ENCODE measurements at regions not wholly inside any gene's neighbourhood (a gene's known extent, or its start where the extent isn't known, plus 50 kb on each side); places are given as distances from the start of the nearest gene placed in this dataset.

DNA sequence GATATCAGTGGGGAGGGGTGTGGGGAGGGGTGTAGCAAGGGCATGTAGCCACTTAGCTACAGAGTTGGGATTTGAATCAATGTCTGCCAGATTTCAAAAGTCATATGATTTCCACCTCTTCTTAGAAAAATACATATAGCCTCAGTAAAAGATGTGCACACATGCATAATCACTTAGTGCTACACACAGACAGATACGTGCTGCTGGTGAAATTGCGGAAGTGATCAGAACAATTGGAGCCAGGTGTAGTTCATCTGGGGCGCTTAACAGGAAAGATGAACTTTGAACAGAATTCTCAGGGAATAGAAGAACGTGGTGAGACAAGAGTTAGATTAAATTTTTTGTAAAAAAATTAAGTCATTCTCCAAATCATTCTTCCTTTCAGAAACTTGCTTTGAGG, 333.1 kb downstream of the KCNRG start:
- no peaks in the 10 kb centered on the region for H3K27me3 ChIP-seq
- no peak overlapping the region for H3K4me3 ChIP-seq
- WGBS, 2 donors (ENCODE audit: low coverage in 1 of 2) = 49 to 69% methylated on average over 4 of the region's 4 CpGs
- TF ChIP-seq EP300 (IDR thresholded peaks at IDR 0.05; ENCODE audit: low read depth) (no peak), POLR2A (IDR thresholded peaks at IDR 0.05) (no peak), POLR2AphosphoS5 (IDR thresholded peaks at IDR 0.05) (no peak)
- TF ChIP-seq, protein P1, sequence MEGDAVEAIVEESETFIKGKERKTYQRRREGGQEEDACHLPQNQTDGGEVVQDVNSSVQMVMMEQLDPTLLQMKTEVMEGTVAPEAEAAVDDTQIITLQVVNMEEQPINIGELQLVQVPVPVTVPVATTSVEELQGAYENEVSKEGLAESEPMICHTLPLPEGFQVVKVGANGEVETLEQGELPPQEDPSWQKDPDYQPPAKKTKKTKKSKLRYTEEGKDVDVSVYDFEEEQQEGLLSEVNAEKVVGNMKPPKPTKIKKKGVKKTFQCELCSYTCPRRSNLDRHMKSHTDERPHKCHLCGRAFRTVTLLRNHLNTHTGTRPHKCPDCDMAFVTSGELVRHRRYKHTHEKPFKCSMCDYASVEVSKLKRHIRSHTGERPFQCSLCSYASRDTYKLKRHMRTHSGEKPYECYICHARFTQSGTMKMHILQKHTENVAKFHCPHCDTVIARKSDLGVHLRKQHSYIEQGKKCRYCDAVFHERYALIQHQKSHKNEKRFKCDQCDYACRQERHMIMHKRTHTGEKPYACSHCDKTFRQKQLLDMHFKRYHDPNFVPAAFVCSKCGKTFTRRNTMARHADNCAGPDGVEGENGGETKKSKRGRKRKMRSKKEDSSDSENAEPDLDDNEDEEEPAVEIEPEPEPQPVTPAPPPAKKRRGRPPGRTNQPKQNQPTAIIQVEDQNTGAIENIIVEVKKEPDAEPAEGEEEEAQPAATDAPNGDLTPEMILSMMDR (IDR thresholded peaks at IDR 0.05) = no peak
- no peaks in the 10 kb centered on the region for H3K9me3 ChIP-seq
- peaks cover 0 to 17% (median 5%) of the 10 kb centered on the region in 4 donors for H3K4me1 ChIP-seq
- intact Hi-C loops (cut with DNase I; ENCODE audit: low total_unique reads) = no loop called here
- in situ Hi-C loops (cut with MboI; ENCODE audit: low pct_ligation_motif_present in 1 of 4, low pct_unique_long_range_greater_than_20kb in 1 of 4, low sequenced_read_pairs in 3 of 4) = no loop called here
- peak; percentile 14 for DNase-seq
- H3K27ac ChIP-seq = no peak overlapping the region
- H3K36me3 ChIP-seq = no peaks in the 10 kb centered on the region

DNA sequence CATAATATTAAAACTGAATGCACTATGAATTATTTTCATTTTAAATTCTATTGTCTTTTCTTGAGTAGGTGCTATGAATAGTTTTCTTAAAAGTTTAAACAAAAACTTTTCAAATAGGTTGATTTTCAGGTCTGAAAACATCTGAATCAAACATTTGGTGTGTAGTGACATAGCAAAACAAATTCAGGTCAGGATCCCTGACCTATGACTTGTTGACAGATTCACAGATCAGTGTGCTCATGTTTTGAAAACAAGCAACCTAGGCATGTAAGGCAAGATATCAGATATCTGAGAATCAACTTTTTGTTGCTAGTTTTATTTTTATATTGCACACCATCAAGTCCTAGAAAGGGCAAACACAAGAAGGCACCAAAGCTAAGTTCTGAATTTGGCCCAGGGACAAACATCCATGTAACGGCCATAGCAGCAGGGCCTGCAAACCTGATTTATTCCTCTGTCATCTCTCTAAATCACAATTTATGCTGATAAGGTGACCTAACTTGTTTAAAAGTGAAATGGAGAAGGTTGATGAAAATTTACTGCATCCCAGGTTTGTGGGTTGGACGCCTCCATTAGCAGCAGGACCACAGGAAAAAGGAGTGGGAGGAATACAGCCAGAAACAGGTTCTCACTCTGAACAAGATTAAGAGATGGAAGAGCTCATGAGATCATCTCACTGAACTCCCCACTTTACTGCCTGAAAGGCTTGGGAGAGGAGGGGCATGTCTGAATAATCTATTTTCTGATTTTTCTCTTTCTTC, 337.7 kb downstream of the KCNRG start:
- TF ChIP-seq POLR2AphosphoS5 (IDR thresholded peaks at IDR 0.05) = no peak
- TF ChIP-seq, protein P1 (IDR thresholded peaks at IDR 0.05) = no peak
- no peak for TF ChIP-seq POLR2A (IDR thresholded peaks at IDR 0.05)
- TF ChIP-seq EP300 (IDR thresholded peaks at IDR 0.05; ENCODE audit: low read depth) = no peak
- WGBS, 2 donors (ENCODE audit: low coverage in 1 of 2) = 80% methylated on average over 2 of the region's 2 CpGs; no CpG with 5 or more reads in 1 of the 2 donors
- in situ Hi-C loops (cut with MboI; ENCODE audit: low pct_ligation_motif_present in 1 of 4, low pct_unique_long_range_greater_than_20kb in 1 of 4, low sequenced_read_pairs in 3 of 4) = no loop called here

DNA sequence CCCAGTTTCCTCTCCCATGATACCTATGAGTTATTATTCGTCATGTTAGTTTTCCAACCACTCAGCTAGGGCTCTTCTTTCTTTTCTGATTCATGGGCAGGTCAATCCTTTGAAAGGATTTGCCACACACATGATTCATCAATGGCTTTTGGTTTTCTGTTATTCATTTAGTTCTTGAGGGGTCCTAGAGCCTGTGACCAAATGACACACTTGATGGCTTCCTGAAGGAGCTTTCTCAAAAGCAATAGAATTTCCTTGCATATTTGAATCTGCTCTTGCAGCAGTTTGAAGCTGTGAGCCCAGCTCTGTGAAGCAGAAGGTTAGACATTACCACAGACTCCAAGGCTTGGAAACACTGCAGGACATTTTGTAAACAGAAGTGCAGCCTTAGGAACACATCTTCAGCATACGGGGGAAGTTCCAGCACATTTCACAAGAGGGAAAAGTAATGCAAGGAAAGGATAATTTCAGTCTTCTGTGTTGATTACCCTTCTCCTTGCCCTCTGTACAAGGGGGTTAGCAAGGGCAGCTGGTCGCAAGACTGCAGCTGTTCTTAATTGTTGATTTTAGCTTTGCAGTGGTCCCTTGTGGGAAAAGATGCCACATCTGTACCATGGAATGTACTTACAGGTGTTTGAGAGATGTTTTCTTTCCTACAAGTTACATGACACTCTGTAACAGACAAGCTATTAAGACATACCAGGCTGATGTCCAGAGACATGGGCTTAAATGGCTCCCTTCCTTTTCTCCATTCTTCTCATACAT, 338.6 kb downstream of the KCNRG start:
- whole genome bisulfite sequencing, 2 donors (ENCODE audit: low coverage in 1 of 2) = 78 to 89% methylated on average over 3 of the region's 3 CpGs
- intact Hi-C loops (cut with DNase I; ENCODE audit: low total_unique reads) = no loop called here
- no peaks in the 10 kb centered on the region for H3K9me3 ChIP-seq

More for the DNA sequence above, 337.7 kb downstream of the KCNRG start:
- Histone ChIP-seq H3K9me3 (no peaks in the 10 kb centered on the region), H3K36me3 (no peaks in the 10 kb centered on the region), H3K4me1 (peaks cover 0 to 17% (median 3%) of the 10 kb centered on the region in 4 donors), H3K4me3 (no peak overlapping the region), H3K27me3 (no peaks in the 10 kb centered on the region), H3K27ac (no peak overlapping the region)
- intact Hi-C loops (cut with DNase I; ENCODE audit: low total_unique reads) = no loop called here
- no peak for DNase-seq

DNA sequence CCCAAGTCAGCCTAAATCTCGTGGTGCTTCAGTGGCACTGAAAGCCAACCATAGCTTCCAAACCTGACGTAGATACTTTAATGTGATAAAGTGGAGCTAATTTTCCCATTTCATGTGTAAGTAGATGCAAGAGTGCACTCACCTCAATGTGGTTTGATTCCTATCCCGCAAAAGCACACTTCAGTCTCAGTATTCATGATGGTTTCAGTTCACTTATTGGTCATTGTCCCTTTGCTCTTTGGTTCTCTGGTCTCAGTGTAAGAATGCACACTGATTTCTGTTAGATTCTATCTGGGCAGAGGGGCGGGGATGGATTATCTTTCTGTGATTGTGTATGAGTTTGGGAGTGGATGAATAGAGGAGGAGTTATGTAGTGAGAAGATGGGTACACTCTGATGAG, 340.6 kb downstream of the KCNRG start:
- Histone ChIP-seq H3K4me1 (peaks cover 0 to 21% (median 7%) of the 10 kb centered on the region in 4 donors), H3K9me3 (no peaks in the 10 kb centered on the region), H3K27me3 (no peaks in the 10 kb centered on the region), H3K27ac (no peak overlapping the region), H3K4me3 (no peak overlapping the region), H3K36me3 (no peaks in the 10 kb centered on the region)
- WGBS, 2 donors (ENCODE audit: low coverage in 1 of 2) = 75 to 79% methylated on average over 3 to 4 of the region's 4 CpGs
- no peak for DNase-seq
- no peak for TF ChIP-seq EP300 (IDR thresholded peaks at IDR 0.05; ENCODE audit: low read depth)
- no peak for TF ChIP-seq POLR2AphosphoS5 (IDR thresholded peaks at IDR 0.05)
- TF ChIP-seq, protein P1 (IDR thresholded peaks at IDR 0.05) = no peak
- TF ChIP-seq POLR2A (IDR thresholded peaks at IDR 0.05) = no peak
- intact Hi-C loops (cut with DNase I; ENCODE audit: low total_unique reads) = no loop called here
- in situ Hi-C loops (cut with MboI; ENCODE audit: low pct_ligation_motif_present in 1 of 4, low pct_unique_long_range_greater_than_20kb in 1 of 4, low sequenced_read_pairs in 3 of 4) = no loop called here

More for the DNA sequence above, 338.6 kb downstream of the KCNRG start:
- in situ Hi-C loops (cut with MboI; ENCODE audit: low pct_ligation_motif_present in 1 of 4, low pct_unique_long_range_greater_than_20kb in 1 of 4, low sequenced_read_pairs in 3 of 4) = no loop called here
- no peaks in the 10 kb centered on the region for H3K27me3 ChIP-seq
- H3K4me3 ChIP-seq = no peak overlapping the region
- H3K36me3 ChIP-seq = no peaks in the 10 kb centered on the region
- TF ChIP-seq POLR2AphosphoS5 (IDR thresholded peaks at IDR 0.05) (no peak), POLR2A (IDR thresholded peaks at IDR 0.05) (no peak), EP300 (IDR thresholded peaks at IDR 0.05; ENCODE audit: low read depth) (no peak)
- TF ChIP-seq, protein P1 (IDR thresholded peaks at IDR 0.05) = no peak
- DNase-seq = no peak
- no peak overlapping the region for H3K27ac ChIP-seq
- H3K4me1 ChIP-seq = peaks cover 0 to 19% (median 6%) of the 10 kb centered on the region in 4 donors

All from transverse colon (tissue), 4 donors.